HG03175 (cell line): ENCODE measurements at regions not wholly inside any gene's neighbourhood (a gene's known extent, or its start where the extent isn't known, plus 50 kb on each side); places are given as distances from the start of the nearest gene placed in this dataset.
"Not testable (repeated sequence)": the region's sequence is repeated elsewhere in the genome, so short reads cannot be mapped to it uniquely, and the experiment has no call there.

Experiments used
- ATAC-seq: cut with Tn5 transposase; IDR thresholded peaks from one replicate; pipeline ENCODE4 v1.9.1; 2021; ENCODE audit warnings: mild to moderate bottlenecking, moderate library complexity; ENCODE audit not compliant: unreplicated experiment

- ATAC-seq: not testable (repeated sequence)
These were observed 183.2 kb downstream of the ETV1 start for GRCh38 chr7:13806089-13806867.

GRCh38 chr7:13817230-13817629 is 172.2 kb downstream of the ETV1 start:
- ATAC-seq: not testable (repeated sequence)

- ATAC-seq: no peak
These were observed 168.2 kb downstream of the ETV1 start for GRCh38 chr7:13821152-13821787.

- ATAC-seq: no peak
These were observed 166.8 kb downstream of the ETV1 start for GRCh38 chr7:13822678-13823077.

- no peak for ATAC-seq
These were observed 162.7 kb downstream of the ETV1 start for GRCh38 chr7:13826752-13827151.

- no peak for ATAC-seq
These were observed 161.8 kb downstream of the ETV1 start for GRCh38 chr7:13827716-13828115.

- no peak for ATAC-seq
These were observed 160.2 kb downstream of the ETV1 start for GRCh38 chr7:13829231-13829630.

- no peak for ATAC-seq
These were observed 159.3 kb downstream of the ETV1 start for GRCh38 chr7:13829914-13830900.

- ATAC-seq: no peak
These were observed 157.1 kb downstream of the ETV1 start for GRCh38 chr7:13832346-13832745.

GRCh38 chr7:13834328-13834761 is 155.1 kb downstream of the ETV1 start:
- no peak for ATAC-seq

- ATAC-seq: no peak
These were observed 154.0 kb downstream of the ETV1 start for GRCh38 chr7:13835442-13835841.

GRCh38 chr7:13839063-13839462 is 150.4 kb downstream of the ETV1 start:
- ATAC-seq: no peak
